ENCODE measurements at regions not wholly inside any gene's neighbourhood (a gene's known extent, or its start where the extent isn't known, plus 50 kb on each side); places are given as distances from the start of the nearest gene placed in this dataset.

- H3K4me1 Mint-ChIP-seq (ENCODE audit: low read depth), result no peaks in the 10 kb centered on the region
- H3K27me3 Mint-ChIP-seq, result peaks cover 5% of the 10 kb centered on the region
- H3K9me3 Mint-ChIP-seq, result peaks cover 5% of the 10 kb centered on the region
- H3K4me3 Mint-ChIP-seq, result no peak overlapping the region
- TF ChIP-seq, protein P1, sequence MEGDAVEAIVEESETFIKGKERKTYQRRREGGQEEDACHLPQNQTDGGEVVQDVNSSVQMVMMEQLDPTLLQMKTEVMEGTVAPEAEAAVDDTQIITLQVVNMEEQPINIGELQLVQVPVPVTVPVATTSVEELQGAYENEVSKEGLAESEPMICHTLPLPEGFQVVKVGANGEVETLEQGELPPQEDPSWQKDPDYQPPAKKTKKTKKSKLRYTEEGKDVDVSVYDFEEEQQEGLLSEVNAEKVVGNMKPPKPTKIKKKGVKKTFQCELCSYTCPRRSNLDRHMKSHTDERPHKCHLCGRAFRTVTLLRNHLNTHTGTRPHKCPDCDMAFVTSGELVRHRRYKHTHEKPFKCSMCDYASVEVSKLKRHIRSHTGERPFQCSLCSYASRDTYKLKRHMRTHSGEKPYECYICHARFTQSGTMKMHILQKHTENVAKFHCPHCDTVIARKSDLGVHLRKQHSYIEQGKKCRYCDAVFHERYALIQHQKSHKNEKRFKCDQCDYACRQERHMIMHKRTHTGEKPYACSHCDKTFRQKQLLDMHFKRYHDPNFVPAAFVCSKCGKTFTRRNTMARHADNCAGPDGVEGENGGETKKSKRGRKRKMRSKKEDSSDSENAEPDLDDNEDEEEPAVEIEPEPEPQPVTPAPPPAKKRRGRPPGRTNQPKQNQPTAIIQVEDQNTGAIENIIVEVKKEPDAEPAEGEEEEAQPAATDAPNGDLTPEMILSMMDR (IDR thresholded peaks at IDR 0.05), result no peak
- H3K27ac Mint-ChIP-seq, result no peak overlapping the region
- no peaks in the 10 kb centered on the region for H3K36me3 ChIP-seq (ENCODE audit: insufficient read depth, low read length)
- H3K4me1 ChIP-seq (ENCODE audit: insufficient read depth, low read length), result no peaks in the 10 kb centered on the region
- intact Hi-C loops (cut with DNase I, micrococcal nuclease), result loop anchor here in 1 of 2 experiments (10.0 kb wide), 1 partner anchor 425 kb away; no protein-coding TSS in a partner anchor
- CTCF ChIA-PET, result no interaction called here
- no peak overlapping the region for H3K27ac ChIP-seq (ENCODE audit: low read depth in 1 of 2, low read length in 2 of 2)
- H3K27me3 ChIP-seq (ENCODE audit: control insufficient read depth in 1 of 2, insufficient read depth in 2 of 2, low read length in 2 of 2), result no peaks in the 10 kb centered on the region
- DNase-seq (no peak), ATAC-seq (ENCODE audit: poor library complexity) (no peak)
- no peaks in the 10 kb centered on the region for H3K36me3 Mint-ChIP-seq (ENCODE audit: low read depth)
- POLR2A ChIA-PET, result interaction anchor here (0.5 kb wide), 1 partner anchor 672 kb away, joined by 3 read pairs; no protein-coding TSS in a partner anchor
- H3K4me3 ChIP-seq (ENCODE audit: low read length), result no peak overlapping the region
- no peaks in the 10 kb centered on the region for H3K9me3 ChIP-seq (ENCODE audit: control insufficient read depth in 1 of 2, insufficient read depth in 1 of 2, low read length in 2 of 2)
Observed at GRCh38 chr5:41629897-41630296, 119.5 kb upstream of the PLCXD3 start.

DNA sequence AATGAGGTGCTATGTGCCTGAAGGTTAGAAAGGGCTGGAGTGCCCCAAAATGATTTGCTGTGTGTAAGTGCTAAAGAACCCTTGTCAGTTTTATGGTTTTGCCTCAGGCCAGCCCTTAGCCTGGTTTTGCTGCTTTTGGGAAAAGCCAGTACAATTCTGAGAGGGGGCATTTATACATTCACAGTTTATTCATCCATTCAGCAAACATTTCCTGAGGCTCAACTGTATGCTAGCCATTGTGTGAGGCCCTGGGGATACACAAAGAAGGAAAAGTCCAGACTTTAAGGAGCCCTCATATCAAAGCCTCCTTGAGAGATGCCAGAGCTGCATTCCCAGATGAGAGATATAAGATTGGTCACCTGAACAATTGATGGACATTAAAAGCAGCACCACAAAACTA lies 115.2 kb upstream of the PLCXD3 start:
- H3K4me1 ChIP-seq (ENCODE audit: insufficient read depth, low read length), result no peaks in the 10 kb centered on the region
- H3K36me3 ChIP-seq (ENCODE audit: insufficient read depth, low read length), result no peaks in the 10 kb centered on the region
- Mint-ChIP-seq H3K4me3 (no peak overlapping the region), H3K4me1 (ENCODE audit: low read depth) (no peaks in the 10 kb centered on the region), H3K9me3 (no peaks in the 10 kb centered on the region), H3K36me3 (ENCODE audit: low read depth) (no peaks in the 10 kb centered on the region), H3K27me3 (peaks cover 13% of the 10 kb centered on the region), H3K27ac (no peak overlapping the region)
- no peaks in the 10 kb centered on the region for H3K27me3 ChIP-seq (ENCODE audit: control insufficient read depth in 1 of 2, insufficient read depth in 2 of 2, low read length in 2 of 2)
- DNase-seq (no peak), ATAC-seq (ENCODE audit: poor library complexity) (no peak)
- POLR2A ChIA-PET, result no interaction called here
- CTCF ChIA-PET, result no interaction called here
- no peak overlapping the region for H3K4me3 ChIP-seq (ENCODE audit: low read length)
- H3K9me3 ChIP-seq (ENCODE audit: control insufficient read depth in 1 of 2, insufficient read depth in 1 of 2, low read length in 2 of 2), result no peaks in the 10 kb centered on the region
- intact Hi-C loops (cut with DNase I, micrococcal nuclease), result no loop called here
- no peak overlapping the region for H3K27ac ChIP-seq (ENCODE audit: low read depth in 1 of 2, low read length in 2 of 2)
- TF ChIP-seq, protein P1 (IDR thresholded peaks at IDR 0.05), result no peak

DNA sequence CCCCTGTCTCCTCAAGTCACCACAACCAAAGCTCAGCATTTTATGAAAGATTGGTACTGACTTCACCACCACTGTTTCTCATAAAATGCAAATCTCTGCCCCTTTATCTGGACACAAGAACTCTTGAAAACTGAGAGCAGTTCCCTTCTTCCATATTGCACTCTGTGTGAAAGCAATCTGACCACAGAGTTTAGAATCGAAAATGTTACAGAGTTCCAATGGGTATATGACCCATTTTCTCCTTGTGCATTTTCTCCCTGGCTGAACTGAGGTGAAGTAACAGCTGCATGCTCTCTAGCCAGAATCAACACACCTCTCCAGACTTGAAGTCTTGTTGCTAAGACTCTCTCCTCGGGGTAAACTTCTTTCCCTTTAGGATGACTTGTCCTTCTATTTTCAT lies 111.0 kb upstream of the PLCXD3 start:
- DNase-seq (no peak), ATAC-seq (ENCODE audit: poor library complexity) (no peak)
- Mint-ChIP-seq H3K9me3 (no peaks in the 10 kb centered on the region), H3K27ac (no peak overlapping the region), H3K27me3 (peaks cover 12% of the 10 kb centered on the region), H3K4me3 (no peak overlapping the region), H3K36me3 (ENCODE audit: low read depth) (no peaks in the 10 kb centered on the region), H3K4me1 (ENCODE audit: low read depth) (no peaks in the 10 kb centered on the region)
- CTCF ChIA-PET, result no interaction called here
- TF ChIP-seq, protein P1 (IDR thresholded peaks at IDR 0.05), result no peak
- no peaks in the 10 kb centered on the region for H3K9me3 ChIP-seq (ENCODE audit: control insufficient read depth in 1 of 2, insufficient read depth in 1 of 2, low read length in 2 of 2)
- intact Hi-C loops (cut with DNase I, micrococcal nuclease), result no loop called here
- no peaks in the 10 kb centered on the region for H3K36me3 ChIP-seq (ENCODE audit: insufficient read depth, low read length)
- POLR2A ChIA-PET, result no interaction called here
- H3K4me3 ChIP-seq (ENCODE audit: low read length), result no peak overlapping the region
- no peak overlapping the region for H3K27ac ChIP-seq (ENCODE audit: low read depth in 1 of 2, low read length in 2 of 2)
- H3K27me3 ChIP-seq (ENCODE audit: control insufficient read depth in 1 of 2, insufficient read depth in 2 of 2, low read length in 2 of 2), result no peaks in the 10 kb centered on the region
- no peaks in the 10 kb centered on the region for H3K4me1 ChIP-seq (ENCODE audit: insufficient read depth, low read length)
